HG03571 (cell line): ENCODE measurements at regions not wholly inside any gene's neighbourhood (a gene's known extent, or its start where the extent isn't known, plus 50 kb on each side); places are given as distances from the start of the nearest gene placed in this dataset.

Experiments
- ATAC-seq: cut with Tn5 transposase; IDR thresholded peaks from one replicate; pipeline ENCODE4 v1.9.1; 2021; ENCODE audit not compliant: unreplicated experiment

- ATAC-seq, result no peak
These were observed 1058.6 kb downstream of the TRHDE start for GRCh38 chr12:73330584-73331351.

DNA sequence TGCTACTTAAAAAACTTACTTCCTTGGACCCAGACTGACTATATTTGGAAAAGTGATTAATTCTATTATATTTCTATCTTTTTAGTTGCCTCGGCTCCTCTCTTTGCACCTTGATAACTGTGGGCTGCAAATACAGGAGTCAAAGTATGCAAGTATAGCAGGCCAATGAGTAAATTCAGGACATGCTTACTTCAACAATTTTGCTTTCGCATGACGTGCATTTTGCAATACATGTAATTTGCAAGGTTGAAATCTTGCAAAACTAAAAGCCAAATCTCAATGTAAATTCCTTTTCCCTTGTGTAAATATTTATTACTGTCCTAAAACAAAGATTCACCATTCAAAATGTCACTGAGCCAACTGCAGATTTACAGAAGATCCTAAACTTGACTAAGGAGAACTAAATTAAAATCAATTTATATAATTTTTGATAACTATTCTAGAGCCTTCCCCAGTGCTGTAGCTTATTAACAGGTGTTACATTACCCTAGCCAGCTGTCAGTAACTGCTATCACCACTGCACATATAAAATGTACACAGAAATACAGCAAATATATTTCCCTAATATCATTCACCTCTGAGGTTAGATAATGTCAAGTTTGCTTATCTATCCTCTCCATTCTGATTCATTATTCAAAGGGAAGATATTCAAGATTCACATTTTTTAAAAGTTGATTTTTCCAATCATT is 1069.5 kb downstream of the TRHDE start:
- ATAC-seq, result no peak

GRCh38 chr12:73342733-73343132 is 1070.6 kb downstream of the TRHDE start:
- ATAC-seq, result no peak

GRCh38 chr12:73352826-73353225 is 1080.7 kb downstream of the TRHDE start:
- no peak for ATAC-seq

DNA sequence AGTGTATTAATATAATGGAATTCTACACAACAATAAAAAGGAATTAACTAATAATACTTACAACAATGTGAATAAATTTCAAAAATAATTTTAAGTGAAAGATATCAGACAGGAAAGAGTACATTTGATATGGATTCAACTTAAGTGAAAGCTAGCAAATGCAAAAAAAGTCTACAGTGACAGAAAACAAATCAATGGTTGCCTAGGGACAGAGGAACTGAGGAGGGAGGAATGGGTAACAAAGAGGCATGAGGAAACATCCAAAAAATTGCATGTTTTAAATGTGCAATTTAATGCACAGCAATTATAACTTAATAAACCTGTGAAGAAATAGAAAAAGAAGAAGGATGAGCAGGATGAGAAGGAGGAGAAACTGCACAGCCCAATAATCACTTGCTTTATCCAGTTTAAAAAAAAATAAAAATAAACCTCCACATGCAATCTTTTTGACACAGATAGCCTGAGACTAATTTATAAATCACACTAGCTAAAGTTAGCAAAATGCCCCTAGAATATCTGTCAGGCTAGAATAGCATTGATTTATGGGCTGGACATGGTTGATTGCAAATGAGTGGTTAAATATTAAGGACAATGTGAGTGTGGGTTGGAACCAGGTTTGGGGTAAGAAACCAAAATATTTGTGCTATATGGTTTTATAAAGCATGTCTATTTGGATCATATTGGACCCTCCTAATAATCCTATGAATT is 1089.1 kb downstream of the TRHDE start:
- ATAC-seq, result no peak

GRCh38 chr12:73361864-73362230 is 1089.7 kb downstream of the TRHDE start:
- no peak for ATAC-seq

GRCh38 chr12:73362666-73363065 is 1090.5 kb downstream of the TRHDE start:
- ATAC-seq, result no peak

- no peak for ATAC-seq
These were observed 1100.7 kb downstream of the TRHDE start for GRCh38 chr12:73372856-73373255.

GRCh38 chr12:73374360-73374759 is 1102.2 kb downstream of the TRHDE start:
- ATAC-seq, result no peak

DNA sequence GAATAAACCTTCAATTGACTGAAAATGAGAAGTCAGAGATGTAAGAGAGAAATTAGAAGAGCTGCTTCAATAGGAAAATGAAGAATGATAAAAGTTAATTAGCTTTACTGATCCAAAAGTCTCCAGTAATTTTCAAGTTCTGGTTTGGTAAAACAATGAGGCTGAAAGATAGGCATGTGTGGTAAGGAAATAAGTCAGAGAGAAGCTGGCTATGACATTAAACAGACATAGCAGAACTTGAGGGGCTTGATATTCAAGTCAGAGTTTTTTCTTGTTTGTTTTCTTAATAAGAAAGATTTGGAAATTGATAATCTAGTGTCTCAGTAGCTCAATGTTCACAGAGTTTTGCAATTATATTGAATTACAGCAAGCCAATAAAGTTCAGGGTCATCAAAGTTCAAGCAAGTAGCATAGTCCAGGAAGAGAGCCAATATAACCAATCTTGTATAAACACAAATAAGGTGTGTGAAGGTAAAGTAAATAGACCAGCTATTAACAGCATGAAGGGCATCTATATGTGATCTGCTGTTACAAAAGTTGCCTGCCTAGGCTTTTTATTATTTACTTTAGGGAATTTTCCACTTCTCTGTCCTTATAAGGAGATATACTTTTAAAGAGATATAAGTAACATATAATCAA is 1111.5 kb downstream of the TRHDE start:
- ATAC-seq, result no peak

- no peak for ATAC-seq
These were observed 1112.4 kb downstream of the TRHDE start for GRCh38 chr12:73384592-73384991.

DNA sequence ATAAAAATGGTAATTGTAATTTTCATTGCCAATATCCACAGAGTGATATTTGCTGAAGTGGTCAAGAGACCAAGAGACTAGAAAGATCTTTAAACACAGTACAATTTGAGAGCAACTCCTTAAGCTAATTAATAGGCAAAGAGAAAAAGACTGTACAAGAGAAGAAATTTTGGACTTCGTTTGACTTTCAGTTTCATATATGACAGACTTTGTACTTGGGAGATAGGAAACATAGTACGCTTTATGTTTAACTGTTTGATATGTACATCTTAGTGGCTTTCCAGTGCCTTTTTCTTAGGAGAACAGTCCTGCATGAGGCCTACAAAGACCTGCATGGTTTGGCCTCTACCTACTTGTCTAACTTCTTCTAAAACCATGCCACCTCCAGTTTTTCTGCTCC is 1118.1 kb downstream of the TRHDE start:
- ATAC-seq, result no peak

- ATAC-seq, result no peak
These were observed 1124.6 kb upstream of the ATXN7L3B start for GRCh38 chr12:73413051-73413450.

GRCh38 chr12:73413974-73414373 is 1123.7 kb upstream of the ATXN7L3B start:
- ATAC-seq, result no peak

- ATAC-seq, result no peak
These were observed 1122.7 kb upstream of the ATXN7L3B start for GRCh38 chr12:73414926-73415325.

GRCh38 chr12:73418541-73418940 is 1119.1 kb upstream of the ATXN7L3B start:
- ATAC-seq, result no peak

GRCh38 chr12:73421832-73422231 is 1115.8 kb upstream of the ATXN7L3B start:
- no peak for ATAC-seq

DNA sequence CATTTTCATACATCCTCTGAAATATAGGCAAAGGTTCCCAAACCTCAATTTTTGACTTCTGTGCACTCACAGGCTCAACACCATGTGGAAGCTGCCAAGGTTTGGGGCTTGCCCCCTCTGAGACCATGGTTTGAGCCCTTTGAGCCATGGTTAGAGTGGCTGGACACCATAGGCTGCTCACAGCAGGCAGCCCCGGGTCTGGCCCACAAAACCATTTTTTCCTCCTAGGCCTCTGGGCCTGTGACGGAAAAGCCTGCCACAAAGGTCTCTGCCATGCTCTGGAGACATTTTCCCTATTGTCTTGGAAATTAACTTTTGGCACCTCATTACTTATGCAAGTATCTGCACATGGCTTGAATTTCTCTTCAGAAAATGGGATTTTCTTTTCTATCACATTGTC is 1113.2 kb upstream of the ATXN7L3B start:
- no peak for ATAC-seq

DNA sequence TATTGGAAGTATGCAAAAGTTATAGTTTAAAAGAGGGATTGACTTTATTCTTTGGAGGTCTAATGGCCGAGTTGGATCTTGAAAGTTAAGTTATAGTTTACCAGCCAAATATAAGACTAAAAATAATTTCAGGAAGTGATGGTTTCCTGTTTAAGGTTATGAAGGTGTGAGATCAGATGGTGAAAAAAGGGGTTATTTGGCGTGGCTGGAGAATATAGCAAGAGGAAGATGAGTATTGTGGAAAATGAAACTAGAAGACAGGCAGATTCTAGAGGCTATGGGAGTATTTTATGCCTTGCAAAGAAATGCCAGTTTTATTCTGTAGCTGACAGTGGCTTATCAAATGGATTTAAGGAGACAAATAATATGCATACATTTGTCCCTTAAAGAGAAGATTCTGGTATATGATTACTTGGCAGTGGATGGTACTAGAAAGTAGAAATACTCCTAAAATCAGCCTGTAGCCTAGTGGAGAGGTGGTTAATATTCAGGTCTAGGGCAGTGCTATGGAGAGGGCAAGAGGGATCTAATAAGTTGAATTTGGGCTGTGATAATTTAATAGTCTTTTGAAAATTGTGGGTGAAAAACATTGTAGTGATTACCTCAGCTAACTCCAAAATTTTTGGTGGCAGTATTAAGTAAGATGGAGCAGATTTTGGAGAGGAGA is 1091.8 kb upstream of the ATXN7L3B start:
- peak; percentile 85 for ATAC-seq

DNA sequence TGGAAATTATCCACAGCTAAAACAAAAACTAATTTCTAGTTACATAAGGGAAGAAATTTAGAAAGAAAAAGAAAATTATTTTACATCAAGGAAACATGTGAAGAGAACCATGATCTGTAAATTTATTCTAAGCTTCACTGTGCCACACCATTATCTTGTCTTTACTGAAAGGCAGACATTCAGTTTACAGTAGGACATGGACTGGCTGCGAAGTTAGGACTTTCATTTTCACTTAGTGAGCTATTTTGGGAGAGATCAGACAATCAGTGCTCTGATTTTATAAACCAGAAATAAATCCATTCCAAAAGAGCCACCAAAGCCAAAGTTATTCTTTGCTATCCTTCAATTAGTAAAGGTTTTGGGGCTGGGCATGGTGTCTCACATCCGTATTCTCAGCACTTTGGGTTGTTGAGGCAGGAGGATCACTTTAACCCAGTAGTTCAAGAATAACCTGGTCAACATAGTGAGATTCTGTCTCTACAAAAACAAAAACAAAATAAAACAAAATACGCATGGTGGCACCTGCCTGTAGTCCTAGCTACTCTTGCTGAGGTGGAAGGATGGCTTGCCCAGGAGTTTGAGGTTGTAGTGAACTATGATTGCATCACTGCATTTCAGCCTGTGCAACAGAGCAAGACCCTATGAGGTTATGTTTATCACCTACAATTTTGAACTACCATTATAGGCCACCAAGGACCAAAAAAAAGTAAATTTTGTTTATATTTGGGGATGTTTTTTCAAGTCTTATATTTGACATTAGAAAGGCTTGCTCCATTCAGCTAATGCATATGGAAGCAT is 1084.8 kb upstream of the ATXN7L3B start:
- peak; percentile 66 for ATAC-seq
